Inflammatory macrophage (primary cell): ENCODE measurements at regions not wholly inside any gene's neighbourhood (a gene's known extent, or its start where the extent isn't known, plus 50 kb on each side); places are given as distances from the start of the nearest gene placed in this dataset.

Experiments
- DNase-seq, 2 donors: peaks; one replicate each; pipeline ENCODE4 v3.0.0-alpha.2; 2020 to 2022

GRCh38 chr1:87684713-87685205, 356.1 kb downstream of the LMO4 start:
- DNase-seq: no peak

DNA sequence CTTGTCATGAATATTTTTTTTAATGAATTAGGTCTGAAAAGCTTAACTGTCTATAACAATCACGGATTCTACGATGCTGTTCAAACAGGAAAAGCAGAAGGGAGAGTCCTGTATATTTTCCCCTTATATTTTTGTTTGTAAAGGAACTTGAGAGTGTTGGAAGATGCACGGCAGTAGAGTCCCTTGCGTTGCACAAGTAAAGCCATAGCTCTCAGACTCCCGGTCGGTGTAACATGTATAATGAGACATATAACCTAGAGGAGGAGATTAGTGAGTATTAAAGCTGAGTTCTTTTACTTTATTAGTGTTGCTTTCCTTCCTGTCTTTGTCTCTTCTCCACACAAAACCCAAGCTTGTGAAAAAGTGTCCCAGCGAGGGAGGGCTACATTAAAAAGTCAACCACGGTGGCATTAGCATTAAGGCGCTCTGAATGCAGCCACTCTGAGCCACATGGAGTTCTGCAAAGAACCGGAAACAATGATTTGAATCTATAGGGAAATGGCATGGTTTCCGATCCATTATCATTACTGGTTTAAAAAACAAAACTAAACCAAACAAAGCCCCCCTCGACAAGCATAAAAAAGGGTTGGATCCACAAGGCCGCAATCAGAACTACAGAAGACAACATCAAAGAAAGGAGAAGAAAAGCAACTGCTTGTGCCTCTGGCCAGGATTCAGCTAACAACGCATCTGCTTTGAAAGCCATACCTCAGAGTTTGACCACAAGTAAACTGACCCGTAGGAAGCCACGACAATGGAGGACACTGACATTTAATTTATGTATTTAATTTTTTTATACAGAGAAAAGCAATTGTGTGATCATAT, 356.8 kb downstream of the LMO4 start:
- no peak for DNase-seq

DNA sequence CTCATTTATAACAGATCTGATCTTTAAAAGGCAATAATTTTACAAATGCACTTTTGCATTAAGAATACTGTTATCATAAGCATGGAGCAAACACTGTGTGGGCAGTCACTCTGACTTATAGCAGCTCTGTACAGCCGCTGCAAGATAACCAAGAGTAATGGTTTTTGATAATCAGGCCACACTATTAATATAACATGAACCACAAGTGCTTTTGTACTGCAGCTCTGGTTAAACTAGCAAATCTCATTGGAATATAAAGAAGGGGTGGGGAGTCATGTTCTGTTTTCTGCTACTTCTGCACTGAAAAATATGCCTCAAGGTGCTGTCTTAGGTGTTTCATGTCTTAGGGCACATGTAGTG, 357.4 kb downstream of the LMO4 start:
- no peak for DNase-seq

DNA sequence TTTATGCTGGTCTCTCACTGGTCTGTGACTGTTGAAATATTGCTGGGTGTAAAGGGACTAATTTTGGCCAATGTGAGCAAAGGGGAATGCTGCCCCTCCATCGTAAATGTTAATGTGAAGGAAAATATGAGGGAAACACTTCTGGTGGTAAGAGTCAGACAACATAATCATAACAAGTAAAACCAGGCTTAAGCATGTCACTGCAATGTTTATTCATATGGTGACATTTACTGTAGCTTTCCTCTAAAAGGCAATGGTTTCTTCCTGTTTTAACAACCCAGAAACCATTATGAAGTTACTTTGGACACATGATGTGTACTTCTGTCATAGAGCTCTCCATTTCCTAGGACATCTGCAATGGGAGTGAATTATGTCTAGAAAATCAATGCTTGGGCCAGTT, 358.0 kb downstream of the LMO4 start:
- DNase-seq: no peak

GRCh38 chr1:87688136-87688535, 359.5 kb downstream of the LMO4 start:
- DNase-seq: no peak

GRCh38 chr1:87689487-87689886, 360.8 kb downstream of the LMO4 start:
- no peak for DNase-seq

- DNase-seq: no peak
Measured at GRCh38 chr1:87696483-87696882, 367.8 kb downstream of the LMO4 start.

- no peak for DNase-seq
Measured at GRCh38 chr1:87702455-87702854, 373.8 kb downstream of the LMO4 start.

GRCh38 chr1:87705233-87705632, 376.6 kb downstream of the LMO4 start:
- no peak for DNase-seq

DNA sequence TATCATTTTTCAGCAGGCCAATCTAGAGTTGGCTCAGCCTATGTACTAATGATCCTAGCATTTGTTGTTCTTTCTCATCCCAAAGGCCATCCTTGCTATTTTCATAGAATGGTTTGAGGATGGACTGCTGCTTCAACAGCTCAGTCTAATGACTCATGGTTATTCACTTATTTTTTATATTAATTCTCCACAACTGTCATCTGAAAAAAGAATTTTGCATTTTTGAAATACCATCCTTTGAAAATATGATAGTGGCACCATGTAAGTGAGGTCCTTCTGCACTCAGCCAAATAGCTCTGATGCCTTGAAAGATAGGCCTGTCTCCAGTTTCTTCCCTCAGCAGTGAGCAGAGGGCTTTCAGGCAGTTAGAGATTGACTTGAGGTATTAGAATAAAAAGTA, 377.5 kb downstream of the LMO4 start:
- DNase-seq: no peak

- no peak for DNase-seq
Measured at GRCh38 chr1:87706779-87707228, 378.1 kb downstream of the LMO4 start.

DNA sequence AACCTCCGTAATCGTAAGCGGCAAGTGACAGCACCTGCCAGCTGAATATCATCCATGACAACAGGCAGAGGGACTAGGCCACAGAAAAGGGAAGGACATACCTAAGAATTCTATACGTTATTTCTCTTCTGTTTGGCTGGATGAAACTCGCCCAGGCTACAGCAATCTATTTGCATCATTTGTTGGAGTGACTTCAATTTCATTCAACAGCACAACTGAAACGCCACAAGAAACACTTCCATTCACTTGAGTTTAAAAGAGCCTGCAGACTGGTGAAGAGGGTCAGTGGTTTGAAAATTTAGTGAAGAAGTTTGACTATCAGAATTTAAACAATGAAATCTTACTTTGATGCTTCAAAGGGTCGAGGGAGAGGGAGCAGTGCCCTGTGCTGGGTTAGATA, 378.7 kb downstream of the LMO4 start:
- DNase-seq: no peak

DNA sequence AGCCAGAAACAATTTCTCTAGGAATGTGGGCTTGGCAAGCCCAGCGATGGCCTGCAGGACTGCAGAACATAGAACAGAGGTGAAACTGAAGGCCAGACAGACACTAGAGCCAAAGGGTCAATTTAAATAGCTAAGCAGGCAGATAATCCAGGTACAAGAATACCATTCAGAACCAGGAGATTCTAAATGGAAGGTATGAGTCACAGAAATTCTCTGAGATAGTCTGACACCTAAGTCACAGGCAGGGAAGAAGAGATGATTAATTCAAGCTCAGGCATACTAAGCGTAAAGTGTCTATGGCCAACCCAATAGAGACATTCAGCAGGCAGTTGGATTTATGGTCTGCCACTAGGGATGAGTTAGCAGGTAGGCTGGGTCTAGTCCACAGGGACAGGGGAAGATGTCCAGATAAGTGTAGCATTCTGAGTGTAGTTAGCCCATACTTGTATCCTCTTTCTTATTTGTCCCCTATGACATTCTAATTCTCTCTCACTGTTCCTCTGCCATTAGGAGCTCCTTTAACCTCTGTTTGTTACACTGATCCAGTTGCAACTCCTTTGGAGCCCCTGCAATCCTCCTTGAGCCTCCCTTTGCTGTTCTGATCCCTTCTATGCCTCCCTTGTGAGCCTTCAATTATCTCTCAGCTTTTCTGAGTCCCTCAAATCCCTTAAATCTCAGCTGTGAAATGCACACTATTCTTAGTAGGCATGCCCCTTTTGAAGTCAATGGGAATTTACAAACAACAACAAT, 383.8 kb downstream of the LMO4 start:
- DNase-seq: no peak

- no peak for DNase-seq
Measured at GRCh38 chr1:87714278-87714677, 385.6 kb downstream of the LMO4 start.

DNA sequence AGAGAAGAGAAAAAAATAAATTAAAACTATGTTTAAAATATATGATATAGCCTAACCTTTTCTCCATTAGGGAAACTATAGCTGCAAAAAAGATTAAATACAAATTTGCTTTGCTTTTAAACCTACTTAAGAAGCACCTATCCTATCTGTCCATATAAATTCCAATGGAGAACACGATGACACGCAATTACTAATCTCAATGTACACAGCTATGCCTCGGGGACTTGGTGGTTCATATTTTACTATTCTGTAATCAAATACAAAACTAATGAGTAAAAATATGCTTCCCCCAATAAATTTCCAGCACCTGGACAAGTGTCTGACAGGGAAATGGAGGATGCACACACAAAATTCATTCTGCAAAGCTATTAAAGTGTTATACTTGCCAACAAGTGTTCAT, 386.4 kb downstream of the LMO4 start:
- DNase-seq: no peak

- DNase-seq: no peak
Measured at GRCh38 chr1:87715471-87715870, 386.8 kb downstream of the LMO4 start.

- DNase-seq: no peak
Measured at GRCh38 chr1:87717157-87717670, 388.5 kb downstream of the LMO4 start.

- no peak for DNase-seq
Measured at GRCh38 chr1:87718241-87718950, 389.7 kb downstream of the LMO4 start.

DNA sequence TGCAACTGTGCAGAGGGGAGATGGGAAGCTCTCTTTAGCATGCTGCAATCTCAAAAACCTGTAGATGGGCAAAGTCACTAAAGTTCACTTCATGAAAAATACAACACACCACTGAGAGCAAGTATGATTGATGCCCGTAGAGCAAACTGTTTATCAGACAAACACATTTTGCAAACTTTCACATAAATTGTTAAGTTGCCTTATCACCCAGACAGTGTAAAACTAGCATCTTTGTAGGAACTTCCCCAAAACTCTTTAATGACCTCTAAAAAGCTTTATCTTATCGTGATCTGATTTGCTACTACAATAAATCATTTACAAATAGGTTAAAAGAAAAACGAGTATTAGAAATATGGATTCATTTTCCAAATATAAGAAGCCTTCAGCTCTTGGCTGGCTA, 391.0 kb downstream of the LMO4 start:
- DNase-seq: no peak

GRCh38 chr1:87720561-87720960, 391.9 kb downstream of the LMO4 start:
- no peak for DNase-seq

- no peak for DNase-seq
Measured at GRCh38 chr1:87723193-87723592, 394.5 kb downstream of the LMO4 start.

- no peak for DNase-seq
Measured at GRCh38 chr1:87728169-87728568, 399.5 kb downstream of the LMO4 start.
